Mesothelial cell of epicardium (in vitro differentiated cells): ENCODE measurements at regions not wholly inside any gene's neighbourhood (a gene's known extent, or its start where the extent isn't known, plus 50 kb on each side); places are given as distances from the start of the nearest gene placed in this dataset.

Source experiments
- DNase-seq, 2 experiments: peaks; one replicate each; pipeline ENCODE4 v3.0.0; 2021; ENCODE audit warnings: low spot score in 2 of 2; ENCODE audit not compliant: unreplicated experiment in 2 of 2
- H3K27ac Mint-ChIP-seq: 2 replicates; pipeline ENCODE4 v1.8.0; 2021; ENCODE audit warnings: mixed read lengths
- H3K27me3 Mint-ChIP-seq: 2 replicates; pipeline ENCODE4 v1.8.0; 2021; ENCODE audit warnings: low read depth, mixed read lengths
- H3K36me3 Mint-ChIP-seq: 2 replicates; pipeline ENCODE4 v1.8.0; 2021; ENCODE audit warnings: mixed read lengths
- H3K4me1 Mint-ChIP-seq: 2 replicates; pipeline ENCODE4 v1.8.0; 2021; ENCODE audit warnings: mixed read lengths
- H3K4me3 Mint-ChIP-seq: 2 replicates; pipeline ENCODE4 v1.8.0; 2021; ENCODE audit warnings: mild to moderate bottlenecking, moderate library complexity, mixed read lengths
- H3K9me3 Mint-ChIP-seq: 2 replicates; pipeline ENCODE4 v1.8.0; 2021; ENCODE audit warnings: mixed read lengths
- TF ChIP-seq, protein P1 (sequence below): fragments of 200-600 bp; sonication (generic); IDR thresholded peaks from one replicate; pipeline ENCODE4 v1.5.0; 2021; ENCODE audit warnings: antibody characterized with exemption; ENCODE audit not compliant: unreplicated experiment

DNA sequence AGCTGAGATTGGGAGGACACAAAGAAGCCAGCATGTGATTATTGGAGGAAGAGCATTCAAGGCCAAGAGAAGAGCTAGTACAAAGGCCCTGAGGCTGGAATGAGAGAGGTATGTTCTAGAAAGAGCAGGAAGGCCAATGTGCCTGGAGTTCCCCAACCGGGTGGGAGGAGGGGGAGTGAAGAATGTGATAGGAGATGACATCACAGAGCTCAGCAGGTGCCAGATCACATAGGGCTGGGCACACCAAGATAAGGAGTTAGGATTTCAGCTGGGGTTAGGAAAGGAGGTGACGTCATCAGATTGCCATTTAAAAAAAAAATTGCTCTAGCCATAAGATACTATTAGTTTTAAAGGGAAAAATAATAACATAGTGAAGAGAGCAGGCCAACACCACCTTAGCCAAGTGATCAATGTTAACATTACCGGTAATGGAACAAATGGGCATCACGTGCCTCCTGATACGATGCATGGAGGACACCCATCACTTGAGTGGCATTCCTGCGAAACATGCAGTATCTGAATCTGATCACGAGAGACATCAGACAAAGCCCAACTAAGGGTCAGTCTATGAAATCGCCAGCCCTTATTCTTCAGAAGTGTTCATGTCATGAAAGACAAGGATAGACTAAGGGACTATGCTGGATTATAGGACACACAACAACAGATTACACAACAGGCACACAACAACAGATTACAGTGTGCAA is 344.3 kb downstream of the BCOR start:
- Mint-ChIP-seq H3K27me3 (no peaks in the 10 kb centered on the region), H3K27ac (peak overlapping the region; percentile 71), H3K4me3 (no peak overlapping the region), H3K36me3 (no peaks in the 10 kb centered on the region), H3K4me1 (peaks cover 33% of the 10 kb centered on the region), H3K9me3 (peaks cover 9% of the 10 kb centered on the region)
- no peak for DNase-seq
- TF ChIP-seq, protein P1, sequence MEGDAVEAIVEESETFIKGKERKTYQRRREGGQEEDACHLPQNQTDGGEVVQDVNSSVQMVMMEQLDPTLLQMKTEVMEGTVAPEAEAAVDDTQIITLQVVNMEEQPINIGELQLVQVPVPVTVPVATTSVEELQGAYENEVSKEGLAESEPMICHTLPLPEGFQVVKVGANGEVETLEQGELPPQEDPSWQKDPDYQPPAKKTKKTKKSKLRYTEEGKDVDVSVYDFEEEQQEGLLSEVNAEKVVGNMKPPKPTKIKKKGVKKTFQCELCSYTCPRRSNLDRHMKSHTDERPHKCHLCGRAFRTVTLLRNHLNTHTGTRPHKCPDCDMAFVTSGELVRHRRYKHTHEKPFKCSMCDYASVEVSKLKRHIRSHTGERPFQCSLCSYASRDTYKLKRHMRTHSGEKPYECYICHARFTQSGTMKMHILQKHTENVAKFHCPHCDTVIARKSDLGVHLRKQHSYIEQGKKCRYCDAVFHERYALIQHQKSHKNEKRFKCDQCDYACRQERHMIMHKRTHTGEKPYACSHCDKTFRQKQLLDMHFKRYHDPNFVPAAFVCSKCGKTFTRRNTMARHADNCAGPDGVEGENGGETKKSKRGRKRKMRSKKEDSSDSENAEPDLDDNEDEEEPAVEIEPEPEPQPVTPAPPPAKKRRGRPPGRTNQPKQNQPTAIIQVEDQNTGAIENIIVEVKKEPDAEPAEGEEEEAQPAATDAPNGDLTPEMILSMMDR, result no peak

DNA sequence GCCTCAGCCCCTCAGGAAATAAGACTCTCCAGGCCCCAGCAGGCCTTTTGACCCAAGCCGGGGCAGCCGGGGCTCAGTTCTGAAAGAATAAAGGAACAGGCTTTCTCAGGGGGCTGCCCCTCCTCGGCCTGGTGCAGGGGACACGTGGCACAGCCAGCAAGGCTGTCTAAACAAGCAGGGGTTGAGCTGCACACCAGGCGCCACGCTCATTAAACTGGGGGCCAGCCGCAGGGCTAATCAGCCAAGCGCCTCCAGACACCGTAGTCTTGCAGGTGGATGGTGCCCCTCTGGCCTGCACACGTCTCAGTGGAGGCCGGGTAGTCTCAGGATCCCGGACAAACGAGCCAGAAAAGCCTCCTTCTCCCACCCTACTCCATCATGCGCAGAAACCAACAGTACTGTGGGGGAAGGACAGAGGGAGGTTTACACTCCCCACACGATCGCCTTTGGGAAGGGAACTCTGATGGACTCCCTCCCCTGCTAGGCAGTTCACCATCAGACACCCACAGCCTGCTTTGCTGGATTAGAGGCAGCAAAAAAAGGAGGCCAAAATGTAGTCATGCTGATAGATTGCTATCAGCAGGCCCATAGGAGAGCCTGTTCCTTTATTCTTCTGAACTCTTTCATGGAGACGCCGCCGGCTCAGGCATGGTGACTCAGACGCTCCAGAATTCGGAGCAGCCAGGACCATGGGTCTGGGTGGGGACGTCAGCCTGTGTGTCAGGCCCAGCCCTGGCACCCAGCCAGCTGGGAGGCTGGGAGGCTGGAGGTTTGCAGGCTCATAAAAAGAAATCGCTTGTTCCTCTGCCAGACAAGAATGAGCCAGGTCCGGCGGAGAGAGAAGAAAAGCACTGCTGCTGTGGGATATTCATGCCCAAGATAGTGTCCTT is 342.4 kb downstream of the BCOR start:
- DNase-seq, result peak; percentile 72 to 79
- TF ChIP-seq, protein P1, result no peak
- Mint-ChIP-seq H3K36me3 (no peaks in the 10 kb centered on the region), H3K27me3 (no peaks in the 10 kb centered on the region), H3K4me3 (no peak overlapping the region), H3K4me1 (peaks cover 47% of the 10 kb centered on the region), H3K27ac (peak overlapping the region; percentile 87), H3K9me3 (peaks cover 9% of the 10 kb centered on the region)

DNA sequence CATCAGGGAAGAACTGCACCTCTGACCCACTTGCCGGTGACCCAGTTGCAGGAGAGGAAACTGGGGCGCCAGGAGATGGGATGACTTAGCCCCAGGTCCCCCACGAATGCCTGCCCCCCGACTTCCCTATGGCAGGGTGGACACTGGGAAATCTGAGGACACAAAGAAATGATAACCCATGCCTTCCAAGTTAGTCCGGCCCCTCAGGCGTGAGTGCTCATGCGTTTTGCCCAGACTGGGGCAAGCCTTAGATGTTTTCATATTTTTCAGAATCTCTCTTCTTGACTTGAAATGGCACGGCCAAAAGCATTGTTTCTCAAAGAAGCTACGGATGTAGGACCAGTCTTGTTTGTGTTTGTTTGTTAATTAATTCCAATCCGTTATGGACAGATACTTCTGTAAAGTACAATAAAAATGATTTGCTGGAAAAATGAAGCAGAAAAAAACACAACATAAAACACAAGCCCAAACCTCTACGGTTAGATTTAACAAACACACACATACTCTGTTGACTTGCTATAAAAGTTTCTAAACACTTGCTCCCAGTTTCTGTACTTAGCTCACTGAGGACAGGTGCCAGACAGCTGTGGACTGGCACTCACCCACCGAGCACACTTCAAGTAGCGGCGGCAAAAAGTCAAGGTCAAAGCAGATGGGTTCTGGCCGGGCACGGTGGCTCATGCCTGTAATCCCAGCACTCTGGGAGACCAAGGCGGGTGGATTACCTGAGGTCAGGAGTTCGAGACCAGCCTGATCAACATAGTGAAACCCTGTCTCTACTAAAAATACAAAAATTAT is 341.5 kb downstream of the BCOR start:
- peaks cover 55% of the 10 kb centered on the region for H3K4me1 Mint-ChIP-seq
- no peak overlapping the region for H3K4me3 Mint-ChIP-seq
- no peaks in the 10 kb centered on the region for H3K27me3 Mint-ChIP-seq
- H3K27ac Mint-ChIP-seq, result peak overlapping the region; percentile 87
- H3K9me3 Mint-ChIP-seq, result peaks cover 9% of the 10 kb centered on the region
- H3K36me3 Mint-ChIP-seq, result no peaks in the 10 kb centered on the region
- DNase-seq, result no peak
- TF ChIP-seq, protein P1, result no peak

DNA sequence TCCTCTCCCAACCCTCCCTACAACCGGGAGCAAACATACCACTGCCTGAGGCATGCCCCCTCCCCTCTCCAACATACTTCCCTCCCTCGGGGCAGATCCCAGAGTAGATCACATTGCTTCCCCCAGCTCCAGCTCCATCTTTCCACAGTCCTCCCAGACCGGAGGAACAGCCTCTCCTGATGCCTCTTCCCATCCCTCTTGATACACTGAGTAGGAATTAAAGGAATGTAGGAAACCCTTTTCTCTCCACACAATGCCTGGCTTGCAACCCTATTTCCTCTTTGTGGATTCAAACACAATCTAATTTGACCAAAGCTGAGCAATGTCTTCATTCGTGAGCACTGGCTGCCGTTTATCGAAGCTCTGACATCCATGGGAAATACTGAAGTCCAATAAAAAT is 339.8 kb downstream of the BCOR start:
- peaks cover 52% of the 10 kb centered on the region for H3K4me1 Mint-ChIP-seq
- TF ChIP-seq, protein P1, result no peak
- no peak overlapping the region for H3K4me3 Mint-ChIP-seq
- DNase-seq, result no peak
- peaks cover 8% of the 10 kb centered on the region for H3K9me3 Mint-ChIP-seq
- H3K27me3 Mint-ChIP-seq, result no peaks in the 10 kb centered on the region
- H3K36me3 Mint-ChIP-seq, result no peaks in the 10 kb centered on the region
- peak overlapping the region; percentile 22 for H3K27ac Mint-ChIP-seq

DNA sequence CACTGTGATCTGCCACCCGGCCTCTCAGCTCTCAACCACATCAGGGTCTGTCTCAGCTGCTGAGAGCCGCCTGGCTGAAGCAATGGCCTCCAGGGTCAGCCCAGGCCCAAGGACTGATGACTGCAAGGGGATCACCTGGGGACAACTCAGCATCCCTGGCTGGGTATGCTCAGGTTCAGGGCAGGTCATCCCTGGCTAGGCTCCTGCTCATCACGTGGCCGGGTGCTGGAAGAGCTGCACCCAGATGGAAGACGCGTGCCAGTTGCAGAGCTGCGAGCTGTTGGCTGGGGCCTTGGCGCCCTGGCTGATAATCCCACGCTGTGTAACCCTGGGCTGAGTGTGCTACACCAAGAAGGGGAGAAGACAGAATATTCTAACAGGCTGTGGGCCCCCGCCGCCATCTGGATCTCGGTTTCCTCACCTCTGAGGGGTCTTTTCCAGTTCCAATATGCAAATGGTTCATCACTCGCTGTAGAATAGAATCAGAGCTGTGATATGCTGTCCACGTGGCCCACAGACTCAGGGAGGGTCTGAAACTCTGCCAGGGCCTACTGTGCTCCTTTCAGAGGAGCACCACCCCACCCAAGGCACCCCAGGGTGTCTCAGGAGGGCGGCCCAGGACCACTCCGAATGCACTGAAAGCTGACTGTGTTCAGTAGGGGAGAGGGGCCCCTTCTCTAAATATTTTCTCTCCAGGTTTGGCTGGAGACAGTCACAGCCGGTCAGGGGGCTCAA is 338.8 kb downstream of the BCOR start:
- peaks cover 5% of the 10 kb centered on the region for H3K9me3 Mint-ChIP-seq
- TF ChIP-seq, protein P1, result no peak
- no peaks in the 10 kb centered on the region for H3K27me3 Mint-ChIP-seq
- no peak overlapping the region for H3K4me3 Mint-ChIP-seq
- no peak for DNase-seq
- no peaks in the 10 kb centered on the region for H3K36me3 Mint-ChIP-seq
- peak overlapping the region; percentile 92 for H3K27ac Mint-ChIP-seq
- H3K4me1 Mint-ChIP-seq, result peaks cover 46% of the 10 kb centered on the region
